Fibroblast of lung (primary cell): ENCODE measurements at regions not wholly inside any gene's neighbourhood (a gene's known extent, or its start where the extent isn't known, plus 50 kb on each side); places are given as distances from the start of the nearest gene placed in this dataset.
"Not testable (repeated sequence)": the region's sequence is repeated elsewhere in the genome, so short reads cannot be mapped to it uniquely, and the experiment has no call there.

ENCODE experiments used
- DNase-seq, 2 donors: peaks; one replicate each; pipeline versions ENCODE4 v3.0.0 to v3.0.0-alpha.2; 2010; ENCODE audit warnings: low read depth in 2 of 2
- H2AFZ ChIP-seq: 2 replicates; pipeline ENCODE4 v1.5.1; 2012; ENCODE audit warnings: low read length, control low read depth, inconsistent platforms
- H3K27ac ChIP-seq: 2 replicates; pipeline ENCODE4 v1.5.1; 2011; ENCODE audit warnings: low read length, control low read depth; ENCODE audit not compliant: insufficient read depth
- H3K27me3 ChIP-seq: 2 replicates; pipeline ENCODE4 v1.5.1; 2011; ENCODE audit warnings: mild to moderate bottlenecking, low read length; ENCODE audit not compliant: control insufficient read depth, insufficient read depth
- H3K36me3 ChIP-seq: 2 replicates; pipeline ENCODE4 v1.5.1; 2011; ENCODE audit warnings: low read length; ENCODE audit not compliant: control insufficient read depth, insufficient read depth
- H3K4me1 ChIP-seq: 2 replicates; pipeline ENCODE4 v1.5.1; 2011; ENCODE audit warnings: low read length; ENCODE audit not compliant: control insufficient read depth, insufficient read depth; ENCODE audit errors: extremely low read depth
- H3K4me2 ChIP-seq: 2 replicates; pipeline ENCODE4 v1.5.1; 2011; ENCODE audit warnings: low read length, control low read depth; ENCODE audit not compliant: insufficient read depth; ENCODE audit errors: extremely low read depth
- H3K4me3 ChIP-seq, 4 experiments: fragments of 200-600 bp in 1 of 4; sonication (generic) in 1 of 4; replicated peaks in 1 of 4; 2 replicates each; pipeline ENCODE4 v1.5.1; 2011 to 2016; ENCODE audit warnings: low read length in 4 of 4, low read depth in 3 of 4, mild to moderate bottlenecking in 3 of 4, control low read depth in 2 of 4, inconsistent platforms in 1 of 4, mixed read lengths in 1 of 4; ENCODE audit not compliant: insufficient read depth in 1 of 4; ENCODE audit errors: control extremely low read depth in 1 of 4
- H3K79me2 ChIP-seq: 2 replicates; pipeline ENCODE4 v1.5.1; 2012; ENCODE audit warnings: mild to moderate bottlenecking, low read length, inconsistent platforms; ENCODE audit not compliant: control insufficient read depth, insufficient read depth
- H3K9ac ChIP-seq: 2 replicates; pipeline ENCODE4 v1.5.1; 2011; ENCODE audit warnings: mild to moderate bottlenecking, low read length, control low read depth; ENCODE audit not compliant: insufficient read depth
- H3K9me3 ChIP-seq: 2 replicates; pipeline ENCODE4 v1.5.1; 2012; ENCODE audit warnings: low read depth, low read length; ENCODE audit not compliant: control insufficient read depth, insufficient read depth
- H4K20me1 ChIP-seq: 2 replicates; pipeline ENCODE4 v1.5.1; 2011; ENCODE audit warnings: low read length; ENCODE audit not compliant: control insufficient read depth, insufficient read depth; ENCODE audit errors: extremely low read depth
- EZH2 ChIP-seq: IDR thresholded peaks from 2 replicates; pipeline ENCODE4 v1.5.1; 2012; ENCODE audit warnings: low read length, control low read depth, mild to moderate bottlenecking; ENCODE audit errors: missing control alignments
- TF ChIP-seq, protein P1 (sequence below), 2 donors: IDR thresholded peaks in 1 of 2; conservative IDR thresholded peaks in 1 of 2; 1 replicate in 1 of 2; 2 replicates in 1 of 2; pipeline ENCODE4 v1.5.1; 2011 to 2012; ENCODE audit warnings: low read length in 2 of 2, control low read depth in 1 of 2, inconsistent platforms in 1 of 2, low read depth in 1 of 2, mild to moderate bottlenecking in 1 of 2

DNA sequence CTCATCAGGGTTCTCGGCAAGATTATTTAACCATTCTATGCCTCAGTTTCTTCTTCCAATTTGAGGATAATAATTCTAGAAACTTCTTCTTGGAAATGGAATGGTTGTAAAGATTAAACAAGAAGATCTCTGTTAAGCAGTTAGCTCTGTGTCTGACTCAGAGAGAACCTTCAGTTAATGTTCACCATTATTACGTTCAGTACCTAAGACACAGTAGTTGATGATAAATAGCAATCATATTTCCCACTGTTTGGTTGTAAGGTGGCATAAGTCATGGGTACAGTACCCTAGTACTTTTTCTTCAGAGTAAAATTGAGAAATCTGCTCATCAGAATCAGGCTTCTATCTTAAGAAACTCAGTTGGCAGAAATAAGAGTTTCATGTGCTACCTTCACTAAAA lies 366.5 kb upstream of the BOD1L1 start:
- Histone ChIP-seq H3K27ac (no peak overlapping the region), H4K20me1 (no peaks in the 10 kb centered on the region), H3K4me1 (peaks cover 12% of the 10 kb centered on the region), H3K36me3 (no peaks in the 10 kb centered on the region), H3K4me2 (no peak overlapping the region), H3K27me3 (no peaks in the 10 kb centered on the region), H3K4me3 (no peak overlapping the region), H2AFZ (no peak overlapping the region), H3K9me3 (no peaks in the 10 kb centered on the region), H3K79me2 (no peaks in the 10 kb centered on the region), H3K9ac (no peak overlapping the region)
- TF ChIP-seq, protein P1, sequence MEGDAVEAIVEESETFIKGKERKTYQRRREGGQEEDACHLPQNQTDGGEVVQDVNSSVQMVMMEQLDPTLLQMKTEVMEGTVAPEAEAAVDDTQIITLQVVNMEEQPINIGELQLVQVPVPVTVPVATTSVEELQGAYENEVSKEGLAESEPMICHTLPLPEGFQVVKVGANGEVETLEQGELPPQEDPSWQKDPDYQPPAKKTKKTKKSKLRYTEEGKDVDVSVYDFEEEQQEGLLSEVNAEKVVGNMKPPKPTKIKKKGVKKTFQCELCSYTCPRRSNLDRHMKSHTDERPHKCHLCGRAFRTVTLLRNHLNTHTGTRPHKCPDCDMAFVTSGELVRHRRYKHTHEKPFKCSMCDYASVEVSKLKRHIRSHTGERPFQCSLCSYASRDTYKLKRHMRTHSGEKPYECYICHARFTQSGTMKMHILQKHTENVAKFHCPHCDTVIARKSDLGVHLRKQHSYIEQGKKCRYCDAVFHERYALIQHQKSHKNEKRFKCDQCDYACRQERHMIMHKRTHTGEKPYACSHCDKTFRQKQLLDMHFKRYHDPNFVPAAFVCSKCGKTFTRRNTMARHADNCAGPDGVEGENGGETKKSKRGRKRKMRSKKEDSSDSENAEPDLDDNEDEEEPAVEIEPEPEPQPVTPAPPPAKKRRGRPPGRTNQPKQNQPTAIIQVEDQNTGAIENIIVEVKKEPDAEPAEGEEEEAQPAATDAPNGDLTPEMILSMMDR (conservative IDR thresholded peaks at IDR 0.05 in 1 of 2, IDR thresholded peaks at IDR 0.05 in 1 of 2; ENCODE audit: low read depth in 1 of 2, low read length in 2 of 2), result no peak
- TF ChIP-seq EZH2, result no peak
- DNase-seq, result no peak

DNA sequence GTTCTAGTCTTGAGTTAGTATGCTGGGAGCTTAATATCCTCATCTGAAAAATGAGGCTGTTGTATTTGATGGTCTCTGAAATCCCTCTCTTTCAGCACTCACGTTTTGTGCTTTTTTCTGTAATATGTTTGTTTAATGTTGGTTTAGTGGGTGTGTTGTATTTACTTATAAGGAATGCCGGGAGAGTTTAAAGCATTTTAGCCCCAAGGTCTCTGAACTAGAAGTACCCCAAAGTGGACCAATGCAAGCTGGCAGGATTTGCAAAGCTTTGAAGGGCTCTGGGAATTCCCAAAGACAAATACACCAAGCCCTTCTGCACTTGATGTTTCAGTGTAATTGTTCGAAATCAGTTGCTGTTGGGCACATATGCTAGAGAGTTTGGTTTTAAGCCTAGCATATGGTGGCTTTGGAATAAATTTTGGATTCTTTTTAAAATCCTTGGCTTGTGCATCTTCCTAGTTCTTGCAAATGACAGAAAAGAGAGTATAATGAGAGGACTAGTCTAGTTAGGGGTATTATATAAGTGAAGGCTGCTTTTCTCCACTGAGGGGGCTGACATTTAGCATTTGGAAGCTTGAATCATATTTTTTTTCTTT lies 371.4 kb upstream of the BOD1L1 start:
- Histone ChIP-seq H3K36me3 (no peaks in the 10 kb centered on the region), H3K9ac (no peak overlapping the region), H3K27me3 (no peaks in the 10 kb centered on the region), H3K4me3 (no peak overlapping the region), H4K20me1 (no peaks in the 10 kb centered on the region), H3K4me1 (no peaks in the 10 kb centered on the region), H3K4me2 (no peak overlapping the region), H3K27ac (no peak overlapping the region), H3K9me3 (no peaks in the 10 kb centered on the region), H2AFZ (no peak overlapping the region), H3K79me2 (no peaks in the 10 kb centered on the region)
- no peak for DNase-seq
- TF ChIP-seq EZH2, result no peak
- TF ChIP-seq, protein P1 (conservative IDR thresholded peaks at IDR 0.05 in 1 of 2, IDR thresholded peaks at IDR 0.05 in 1 of 2; ENCODE audit: low read depth in 1 of 2, low read length in 2 of 2), result no peak

GRCh38 chr4:14000091-14000814 lies 372.7 kb upstream of the BOD1L1 start:
- H4K20me1 ChIP-seq, result no peaks in the 10 kb centered on the region
- no peak overlapping the region for H3K9ac ChIP-seq
- no peak overlapping the region for H3K4me3 ChIP-seq
- H3K9me3 ChIP-seq, result no peaks in the 10 kb centered on the region
- H3K79me2 ChIP-seq, result no peaks in the 10 kb centered on the region
- no peaks in the 10 kb centered on the region for H3K36me3 ChIP-seq
- H3K4me1 ChIP-seq, result no peaks in the 10 kb centered on the region
- no peak overlapping the region for H2AFZ ChIP-seq
- no peak for TF ChIP-seq EZH2
- TF ChIP-seq, protein P1 (conservative IDR thresholded peaks at IDR 0.05 in 1 of 2, IDR thresholded peaks at IDR 0.05 in 1 of 2; ENCODE audit: low read depth in 1 of 2, low read length in 2 of 2), result no peak
- DNase-seq, result peak in 1 of 2 donors; percentile 7
- no peaks in the 10 kb centered on the region for H3K27me3 ChIP-seq
- no peak overlapping the region for H3K4me2 ChIP-seq
- H3K27ac ChIP-seq, result no peak overlapping the region

GRCh38 chr4:14002331-14002730 lies 374.8 kb upstream of the BOD1L1 start:
- H3K79me2 ChIP-seq, H3K9me3 ChIP-seq, H3K27me3 ChIP-seq, H3K4me1 ChIP-seq, DNase-seq, H4K20me1 ChIP-seq, H3K4me3 ChIP-seq, H3K4me2 ChIP-seq, H3K36me3 ChIP-seq, H3K9ac ChIP-seq, H3K27ac ChIP-seq, H2AFZ ChIP-seq: not testable (repeated sequence)
